Progenitor cell of endocrine pancreas (in vitro differentiated cells): ENCODE measurements at regions not wholly inside any gene's neighbourhood (a gene's known extent, or its start where the extent isn't known, plus 50 kb on each side); places are given as distances from the start of the nearest gene placed in this dataset.

Experiments
- DNase-seq: peaks from one replicate; pipeline ENCODE4 v3.0.0; 2021; ENCODE audit warnings: low spot score; ENCODE audit not compliant: unreplicated experiment
- H3K27ac Mint-ChIP-seq: 2 replicates; pipeline ENCODE4 v1.8.0; 2021; ENCODE audit warnings: mild to moderate bottlenecking, moderate library complexity, mixed read lengths
- H3K27me3 Mint-ChIP-seq: 2 replicates; pipeline ENCODE4 v1.8.0; 2021; ENCODE audit warnings: mixed read lengths
- H3K36me3 Mint-ChIP-seq: 2 replicates; pipeline ENCODE4 v1.8.0; 2022; ENCODE audit warnings: mixed read lengths; ENCODE audit not compliant: insufficient read depth
- H3K4me1 Mint-ChIP-seq: 2 replicates; pipeline ENCODE4 v1.8.0; 2021; ENCODE audit warnings: low read depth, mixed read lengths
- H3K4me3 Mint-ChIP-seq: 2 replicates; pipeline ENCODE4 v1.8.0; 2021; ENCODE audit warnings: low read depth, mild to moderate bottlenecking, moderate library complexity, mixed read lengths
- H3K9me3 Mint-ChIP-seq: 2 replicates; pipeline ENCODE4 v1.8.0; 2021; ENCODE audit warnings: low read depth, mixed read lengths
- CTCF ChIP-seq: fragments of 200-600 bp; sonication (generic); IDR thresholded peaks from one replicate; pipeline ENCODE4 v1.5.0; 2021; ENCODE audit warnings: antibody characterized with exemption, mild to moderate bottlenecking; ENCODE audit not compliant: unreplicated experiment

- no peak for DNase-seq
- no peak for TF ChIP-seq CTCF
- peaks cover 12% of the 10 kb centered on the region for H3K4me1 Mint-ChIP-seq
- no peak overlapping the region for H3K4me3 Mint-ChIP-seq
- peaks cover 8% of the 10 kb centered on the region for H3K27me3 Mint-ChIP-seq
- H3K9me3 Mint-ChIP-seq: peaks cover 4% of the 10 kb centered on the region
- H3K27ac Mint-ChIP-seq: no peak overlapping the region
- no peaks in the 10 kb centered on the region for H3K36me3 Mint-ChIP-seq
Observed at GRCh38 chr15:77843546-77843945, 210.8 kb upstream of the LINGO1 start.

GRCh38 chr15:77840991-77841775 lies 208.5 kb upstream of the LINGO1 start:
- Mint-ChIP-seq H3K4me3 (no peak overlapping the region), H3K9me3 (peaks cover 4% of the 10 kb centered on the region), H3K36me3 (no peaks in the 10 kb centered on the region), H3K27me3 (peaks cover 11% of the 10 kb centered on the region), H3K27ac (peak overlapping the region; percentile 57), H3K4me1 (peaks cover 8% of the 10 kb centered on the region)
- no peak for TF ChIP-seq CTCF
- no peak for DNase-seq

GRCh38 chr15:77839970-77840905 lies 207.5 kb upstream of the LINGO1 start:
- H3K27ac Mint-ChIP-seq: peak overlapping the region; percentile 57
- H3K27me3 Mint-ChIP-seq: peaks cover 11% of the 10 kb centered on the region
- H3K4me3 Mint-ChIP-seq: no peak overlapping the region
- TF ChIP-seq CTCF: no peak
- DNase-seq: no peak
- H3K9me3 Mint-ChIP-seq: peaks cover 4% of the 10 kb centered on the region
- H3K4me1 Mint-ChIP-seq: peaks cover 8% of the 10 kb centered on the region
- no peaks in the 10 kb centered on the region for H3K36me3 Mint-ChIP-seq

- H3K4me1 Mint-ChIP-seq: peaks cover 8% of the 10 kb centered on the region
- H3K9me3 Mint-ChIP-seq: no peaks in the 10 kb centered on the region
- no peak for TF ChIP-seq CTCF
- no peak for DNase-seq
- peaks cover 11% of the 10 kb centered on the region for H3K27me3 Mint-ChIP-seq
- no peaks in the 10 kb centered on the region for H3K36me3 Mint-ChIP-seq
- no peak overlapping the region for H3K27ac Mint-ChIP-seq
- no peak overlapping the region for H3K4me3 Mint-ChIP-seq
Observed at GRCh38 chr15:77839456-77839855, 206.7 kb upstream of the LINGO1 start.

GRCh38 chr15:77838595-77838994 lies 205.9 kb upstream of the LINGO1 start:
- peaks cover 8% of the 10 kb centered on the region for H3K4me1 Mint-ChIP-seq
- TF ChIP-seq CTCF: no peak

More at GRCh38 chr15:77838595-77838994, 205.9 kb upstream of the LINGO1 start:
- Mint-ChIP-seq H3K9me3 (no peaks in the 10 kb centered on the region), H3K27me3 (peaks cover 11% of the 10 kb centered on the region), H3K36me3 (no peaks in the 10 kb centered on the region), H3K27ac (no peak overlapping the region), H3K4me3 (no peak overlapping the region)
- DNase-seq: no peak
